ENCODE measurements at regions not wholly inside any gene's neighbourhood (a gene's known extent, or its start where the extent isn't known, plus 50 kb on each side); places are given as distances from the start of the nearest gene placed in this dataset.

DNA sequence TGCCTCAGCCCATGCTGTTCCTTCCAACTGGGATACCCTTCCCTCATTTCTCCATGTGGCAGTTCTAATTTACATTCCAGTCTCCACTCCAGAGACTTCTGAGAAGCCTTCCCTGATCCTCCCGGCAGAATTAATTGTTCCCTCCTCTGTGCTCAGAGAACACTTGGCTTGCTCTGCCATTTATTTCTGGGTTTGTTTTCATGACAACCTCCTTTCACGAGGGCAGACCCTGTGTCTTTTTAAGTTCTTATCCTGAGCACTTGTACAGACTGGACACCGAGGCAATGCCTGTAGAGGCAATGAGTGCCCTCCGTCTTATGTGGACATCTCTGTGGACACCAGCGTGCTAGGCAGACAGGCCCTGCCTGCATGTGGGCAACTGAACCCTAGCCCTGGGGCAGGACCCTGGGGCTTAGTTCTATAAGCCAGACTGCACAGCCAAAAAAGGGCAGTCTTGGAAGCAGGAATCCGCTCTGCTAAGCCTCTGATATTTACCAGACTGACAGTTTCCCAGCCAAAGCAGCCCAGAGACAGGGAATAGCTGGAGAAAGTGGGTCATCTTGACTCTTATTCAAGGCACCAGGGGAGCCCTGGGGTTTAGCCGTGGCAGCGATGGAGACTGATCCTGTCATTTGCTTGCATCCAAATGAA lies 474.0 kb downstream of the RPS24 start:
- Mint-ChIP-seq H3K4me1 (ENCODE audit: unreplicated experiment) (peaks cover under 1% of the 10 kb centered on the region), H3K27me3 (ENCODE audit: unreplicated experiment) (peaks cover 6% of the 10 kb centered on the region), H3K36me3 (ENCODE audit: low read depth, unreplicated experiment) (peaks cover 4% of the 10 kb centered on the region), H3K4me3 (ENCODE audit: unreplicated experiment) (no peak overlapping the region), H3K27ac (ENCODE audit: unreplicated experiment) (no peak overlapping the region), H3K9me3 (ENCODE audit: unreplicated experiment) (no peaks in the 10 kb centered on the region)
- no peak for DNase-seq (ENCODE audit: low spot score)
- TF ChIP-seq, protein P1, sequence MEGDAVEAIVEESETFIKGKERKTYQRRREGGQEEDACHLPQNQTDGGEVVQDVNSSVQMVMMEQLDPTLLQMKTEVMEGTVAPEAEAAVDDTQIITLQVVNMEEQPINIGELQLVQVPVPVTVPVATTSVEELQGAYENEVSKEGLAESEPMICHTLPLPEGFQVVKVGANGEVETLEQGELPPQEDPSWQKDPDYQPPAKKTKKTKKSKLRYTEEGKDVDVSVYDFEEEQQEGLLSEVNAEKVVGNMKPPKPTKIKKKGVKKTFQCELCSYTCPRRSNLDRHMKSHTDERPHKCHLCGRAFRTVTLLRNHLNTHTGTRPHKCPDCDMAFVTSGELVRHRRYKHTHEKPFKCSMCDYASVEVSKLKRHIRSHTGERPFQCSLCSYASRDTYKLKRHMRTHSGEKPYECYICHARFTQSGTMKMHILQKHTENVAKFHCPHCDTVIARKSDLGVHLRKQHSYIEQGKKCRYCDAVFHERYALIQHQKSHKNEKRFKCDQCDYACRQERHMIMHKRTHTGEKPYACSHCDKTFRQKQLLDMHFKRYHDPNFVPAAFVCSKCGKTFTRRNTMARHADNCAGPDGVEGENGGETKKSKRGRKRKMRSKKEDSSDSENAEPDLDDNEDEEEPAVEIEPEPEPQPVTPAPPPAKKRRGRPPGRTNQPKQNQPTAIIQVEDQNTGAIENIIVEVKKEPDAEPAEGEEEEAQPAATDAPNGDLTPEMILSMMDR (IDR thresholded peaks at IDR 0.05; ENCODE audit: unreplicated experiment): no peak

DNA sequence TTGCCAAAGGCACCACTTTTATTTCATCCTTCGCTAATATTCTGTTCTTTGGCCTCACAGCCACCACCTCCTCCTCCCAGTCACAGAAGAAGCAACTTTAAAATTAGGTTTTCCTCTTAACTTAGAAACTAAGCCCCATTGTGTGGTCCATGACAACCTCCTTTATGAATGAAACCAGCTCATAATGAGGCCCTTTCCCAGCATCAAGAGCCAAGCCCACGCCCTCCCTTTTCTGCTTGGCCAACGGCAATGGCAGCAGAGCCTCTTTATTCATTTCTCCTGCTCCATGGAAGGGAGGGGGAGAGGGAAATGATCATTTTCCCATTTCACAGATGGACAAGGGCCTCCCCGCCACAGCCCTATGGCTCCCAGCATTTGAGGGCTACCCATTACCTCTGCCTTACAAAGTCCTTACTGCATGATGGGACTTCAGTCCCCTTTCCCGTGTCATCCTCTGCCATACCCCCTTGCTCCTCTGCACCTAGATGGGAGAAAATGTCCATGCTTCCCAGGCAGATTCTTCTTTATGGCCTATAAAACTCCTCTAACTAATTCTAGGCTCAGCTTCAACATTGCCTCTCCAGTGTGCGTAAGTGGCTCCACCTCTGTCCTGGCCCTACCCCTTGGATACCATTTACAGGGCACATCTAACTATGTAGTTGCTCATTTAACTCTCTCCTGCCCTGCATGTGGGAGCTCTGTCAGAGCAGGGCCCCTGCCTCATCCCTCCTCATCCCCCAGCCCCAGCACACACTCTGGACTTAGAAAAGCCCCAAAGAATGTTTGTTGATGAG lies 475.5 kb downstream of the RPS24 start:
- no peak overlapping the region for H3K27ac Mint-ChIP-seq (ENCODE audit: unreplicated experiment)
- H3K4me1 Mint-ChIP-seq (ENCODE audit: unreplicated experiment): no peaks in the 10 kb centered on the region
- H3K4me3 Mint-ChIP-seq (ENCODE audit: unreplicated experiment): no peak overlapping the region
- DNase-seq (ENCODE audit: low spot score): no peak
- TF ChIP-seq, protein P1 (IDR thresholded peaks at IDR 0.05; ENCODE audit: unreplicated experiment): no peak
- no peaks in the 10 kb centered on the region for H3K9me3 Mint-ChIP-seq (ENCODE audit: unreplicated experiment)
- peaks cover 4% of the 10 kb centered on the region for H3K36me3 Mint-ChIP-seq (ENCODE audit: low read depth, unreplicated experiment)
- peaks cover 7% of the 10 kb centered on the region for H3K27me3 Mint-ChIP-seq (ENCODE audit: unreplicated experiment)

DNA sequence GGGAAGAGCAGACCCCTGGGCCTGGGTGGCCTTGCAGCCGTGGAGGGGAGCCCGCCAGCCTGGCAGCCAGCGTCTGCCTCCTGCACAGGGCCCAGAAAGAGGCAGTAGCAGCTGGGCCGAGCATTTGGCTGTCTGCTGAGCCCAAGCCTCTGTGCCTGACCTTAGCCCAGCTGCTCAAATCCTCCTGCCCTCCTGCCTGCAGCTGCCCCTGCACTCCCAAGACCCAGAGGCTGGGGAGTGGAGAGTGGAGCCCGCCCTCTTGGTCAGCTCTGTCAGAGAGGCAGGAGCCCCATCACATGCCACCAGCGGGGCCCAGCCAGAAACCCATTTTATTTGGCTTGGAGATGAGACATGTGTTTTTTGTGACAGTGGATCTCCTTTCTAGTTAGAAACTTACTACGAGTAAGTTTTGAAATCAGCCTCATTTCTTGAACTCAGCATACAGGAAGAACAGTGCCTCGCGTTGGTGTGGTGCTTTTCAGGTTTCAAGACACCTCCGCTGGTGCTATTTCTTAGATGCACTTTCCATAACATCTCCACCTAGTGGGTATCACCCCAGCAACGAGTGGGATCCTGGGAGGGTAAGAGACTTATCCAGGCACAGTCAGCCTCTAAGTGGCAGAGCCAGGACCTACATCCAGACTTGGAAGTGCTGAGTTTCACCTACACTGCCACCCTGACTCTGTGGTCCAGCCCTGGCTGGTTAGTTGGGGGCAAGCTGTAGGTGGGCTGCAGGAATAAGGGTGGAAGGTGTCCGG lies 477.1 kb downstream of the RPS24 start:
- Mint-ChIP-seq H3K4me3 (ENCODE audit: unreplicated experiment) (no peak overlapping the region), H3K27me3 (ENCODE audit: unreplicated experiment) (peaks cover 6% of the 10 kb centered on the region), H3K9me3 (ENCODE audit: unreplicated experiment) (no peaks in the 10 kb centered on the region), H3K27ac (ENCODE audit: unreplicated experiment) (no peak overlapping the region), H3K36me3 (ENCODE audit: low read depth, unreplicated experiment) (peaks cover 4% of the 10 kb centered on the region), H3K4me1 (ENCODE audit: unreplicated experiment) (no peaks in the 10 kb centered on the region)
- TF ChIP-seq, protein P1 (IDR thresholded peaks at IDR 0.05; ENCODE audit: unreplicated experiment): no peak
- no peak for DNase-seq (ENCODE audit: low spot score)

DNA sequence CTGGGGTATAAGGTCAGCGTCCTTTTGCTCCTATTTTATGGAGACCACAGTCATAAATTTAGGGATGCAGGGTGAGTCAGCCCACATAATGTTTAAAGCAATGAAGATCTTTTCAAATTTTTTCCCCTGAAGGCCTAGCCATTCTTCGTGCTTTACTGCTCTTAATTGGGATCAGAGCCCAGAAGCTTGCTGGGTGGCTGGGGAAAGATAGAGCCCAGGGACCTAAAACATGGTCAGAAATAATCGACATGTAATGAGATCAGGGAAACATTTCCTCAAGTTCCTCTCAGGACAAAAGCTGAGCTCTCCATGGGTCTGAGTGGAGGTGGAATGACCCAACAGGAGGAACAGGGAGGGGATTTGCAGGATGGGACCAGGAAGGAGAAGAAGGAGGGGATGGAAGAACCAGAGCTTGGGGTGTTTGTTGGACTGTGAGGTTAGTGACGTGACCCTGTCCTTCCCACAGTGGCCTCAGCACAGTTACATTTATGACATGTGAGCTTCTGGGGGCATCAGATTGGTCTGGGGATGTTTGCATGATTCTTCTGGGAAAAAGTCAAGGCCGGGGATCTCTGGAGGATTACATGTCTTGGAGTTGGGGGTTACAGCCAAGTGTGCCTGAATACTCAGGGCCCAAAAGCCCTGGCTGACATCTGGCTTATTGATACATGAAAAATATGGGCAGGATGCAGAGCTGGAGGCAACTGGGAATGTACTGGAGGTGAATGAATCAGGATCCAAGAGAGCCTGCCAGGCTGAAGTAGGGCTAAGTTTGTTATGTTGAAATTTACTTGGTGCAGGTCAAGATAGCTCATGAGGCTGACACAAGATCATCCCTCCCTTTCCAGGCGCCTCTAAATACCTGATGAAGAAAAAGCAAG lies 477.9 kb downstream of the RPS24 start:
- no peak overlapping the region for H3K27ac Mint-ChIP-seq (ENCODE audit: unreplicated experiment)
- H3K9me3 Mint-ChIP-seq (ENCODE audit: unreplicated experiment): no peaks in the 10 kb centered on the region
- TF ChIP-seq, protein P1 (IDR thresholded peaks at IDR 0.05; ENCODE audit: unreplicated experiment): no peak
- peaks cover 6% of the 10 kb centered on the region for H3K27me3 Mint-ChIP-seq (ENCODE audit: unreplicated experiment)
- peak overlapping the region; percentile 4 for H3K4me3 Mint-ChIP-seq (ENCODE audit: unreplicated experiment)
- no peak for DNase-seq (ENCODE audit: low spot score)
- H3K4me1 Mint-ChIP-seq (ENCODE audit: unreplicated experiment): no peaks in the 10 kb centered on the region
- peaks cover 4% of the 10 kb centered on the region for H3K36me3 Mint-ChIP-seq (ENCODE audit: low read depth, unreplicated experiment)
